HUES64 (cell line): ENCODE measurements at regions not wholly inside any gene's neighbourhood (a gene's known extent, or its start where the extent isn't known, plus 50 kb on each side); places are given as distances from the start of the nearest gene placed in this dataset.
A peak's percentile ranks its signal among the peaks of the same experiment; 100 is the strongest.
"Not testable (repeated sequence)": the region's sequence is repeated elsewhere in the genome, so short reads cannot be mapped to it uniquely, and the experiment has no call there.

Experiments used
- H3K27ac ChIP-seq: 2 replicates; pipeline ENCODE4 v1.7.0; 2013; ENCODE audit warnings: low read depth, low read length, inconsistent platforms
- H3K27me3 ChIP-seq: 2 replicates; pipeline ENCODE4 v1.6.1; 2013; ENCODE audit warnings: mild to moderate bottlenecking, low read length; ENCODE audit not compliant: insufficient read depth
- H3K36me3 ChIP-seq: 2 replicates; pipeline ENCODE4 v1.6.1; 2013; ENCODE audit warnings: mild to moderate bottlenecking, low read length; ENCODE audit not compliant: insufficient read depth
- H3K4me1 ChIP-seq: 2 replicates; pipeline ENCODE4 v1.6.1; 2013; ENCODE audit warnings: mild to moderate bottlenecking, low read length, moderate library complexity; ENCODE audit not compliant: insufficient read depth
- H3K4me3 ChIP-seq: 2 replicates; pipeline ENCODE4 v1.5.1; 2013; ENCODE audit warnings: mild to moderate bottlenecking, low read length, moderate library complexity
- H3K9ac ChIP-seq: 2 replicates; pipeline ENCODE4 v1.6.1; 2013; ENCODE audit warnings: mild to moderate bottlenecking, low read depth, low read length
- H3K9me3 ChIP-seq: 2 replicates; pipeline ENCODE4 v1.6.1; 2013; ENCODE audit warnings: low read depth, low read length; ENCODE audit not compliant: insufficient read depth
- WGBS: fragments of 150-250, 120-280 bp; methylation state at CpG from one replicate; pipeline ENCODE4 v1.1.7; 2013; ENCODE audit warnings: missing lambda C conversion rate; 5-methylcytosine and 5-hydroxymethylcytosine counted together

GRCh38 chr9:34796924-34797323 lies 87.0 kb upstream of the CCL21 start:
- WGBS = 56% methylated on average over 7 of the region's 7 CpGs
- H3K4me3 ChIP-seq = peak overlapping the region; percentile 4; the same call in 1 of the 2 replicates

GRCh38 chr9:34793428-34793827 lies 83.5 kb upstream of the CCL21 start:
- Histone ChIP-seq H3K36me3 (no peaks in the 10 kb centered on the region), H3K4me1 (peaks cover 7% of the 10 kb centered on the region; the same call in 1 of the 2 replicates), H3K9me3 (no peaks in the 10 kb centered on the region), H3K27me3 (no peaks in the 10 kb centered on the region), H3K9ac (no peak overlapping the region), H3K27ac (no peak overlapping the region), H3K4me3 (no peak overlapping the region)
- WGBS = 84% methylated on average over 2 of the region's 2 CpGs

More at GRCh38 chr9:34796924-34797323, 87.0 kb upstream of the CCL21 start:
- Histone ChIP-seq H3K36me3 (no peaks in the 10 kb centered on the region), H3K4me1 (peaks cover 7% of the 10 kb centered on the region; the same call in 1 of the 2 replicates), H3K27me3 (no peaks in the 10 kb centered on the region), H3K9me3 (no peaks in the 10 kb centered on the region), H3K9ac (no peak overlapping the region), H3K27ac (no peak overlapping the region)

- Histone ChIP-seq H3K27me3 (no peaks in the 10 kb centered on the region; the same call in 1 of the 2 replicates), H3K27ac (no peak overlapping the region), H3K4me3 (no peak overlapping the region), H3K4me1 (no peaks in the 10 kb centered on the region), H3K9me3 (no peaks in the 10 kb centered on the region), H3K9ac (no peak overlapping the region), H3K36me3 (no peaks in the 10 kb centered on the region)
- WGBS = 93% methylated on average over 4 of the region's 4 CpGs
These were observed 74.1 kb upstream of the CCL21 start for GRCh38 chr9:34783951-34784487.

- no peak overlapping the region for H3K27ac ChIP-seq
- H3K9me3 ChIP-seq = no peaks in the 10 kb centered on the region
- no peaks in the 10 kb centered on the region for H3K4me1 ChIP-seq
- 100% methylated on average over 2 of the region's 2 CpGs for WGBS
- no peaks in the 10 kb centered on the region; the same call in 1 of the 2 replicates for H3K27me3 ChIP-seq
- no peak overlapping the region for H3K4me3 ChIP-seq
- no peaks in the 10 kb centered on the region for H3K36me3 ChIP-seq
- H3K9ac ChIP-seq = no peak overlapping the region
These were observed 72.4 kb upstream of the CCL21 start for GRCh38 chr9:34782372-34782771.

- H3K9me3 ChIP-seq = no peaks in the 10 kb centered on the region
- no peak overlapping the region for H3K4me3 ChIP-seq
- H3K27ac ChIP-seq = no peak overlapping the region
- WGBS = 94% methylated on average over 2 of the region's 2 CpGs
- H3K4me1 ChIP-seq = no peaks in the 10 kb centered on the region
- no peaks in the 10 kb centered on the region for H3K36me3 ChIP-seq
- H3K27me3 ChIP-seq = no peaks in the 10 kb centered on the region; the same call in none of the 2 replicates
- H3K9ac ChIP-seq = no peak overlapping the region
These were observed 67.7 kb upstream of the CCL21 start for GRCh38 chr9:34777666-34778065.

GRCh38 chr9:34773955-34774354 lies 64.0 kb upstream of the CCL21 start:
- H3K36me3 ChIP-seq = no peaks in the 10 kb centered on the region
- peaks cover 6% of the 10 kb centered on the region; the same call in 1 of the 2 replicates for H3K4me1 ChIP-seq
- H3K9me3 ChIP-seq = no peaks in the 10 kb centered on the region
- no peak overlapping the region for H3K4me3 ChIP-seq
- H3K27me3 ChIP-seq = no peaks in the 10 kb centered on the region; the same call in 1 of the 2 replicates
- no peak overlapping the region for H3K9ac ChIP-seq
- H3K27ac ChIP-seq = no peak overlapping the region
- 80% methylated on average over 1 of the region's 1 CpG for WGBS

- no peak overlapping the region for H3K9ac ChIP-seq
- H3K36me3 ChIP-seq = no peaks in the 10 kb centered on the region
- H3K4me3 ChIP-seq = no peak overlapping the region
- no peaks in the 10 kb centered on the region; the same call in 1 of the 2 replicates for H3K27me3 ChIP-seq
- H3K9me3 ChIP-seq = 0 out of 2 replicates have a peak, but pooled peaks cover 3% of the 10 kb centered on the region
- H3K4me1 ChIP-seq = peaks cover 6% of the 10 kb centered on the region; the same call in 1 of the 2 replicates
- WGBS = 89% methylated on average over 2 of the region's 4 CpGs
- no peak overlapping the region for H3K27ac ChIP-seq
These were observed 63.5 kb upstream of the CCL21 start for GRCh38 chr9:34773306-34773910.

- Histone ChIP-seq H3K9me3 (peaks cover 11% of the 10 kb centered on the region), H3K9ac (no peak overlapping the region), H3K27me3 (no peaks in the 10 kb centered on the region; the same call in 1 of the 2 replicates), H3K36me3 (no peaks in the 10 kb centered on the region), H3K4me3 (no peak overlapping the region), H3K4me1 (peaks cover 6% of the 10 kb centered on the region; the same call in 1 of the 2 replicates), H3K27ac (no peak overlapping the region)
- 97% methylated on average over 4 of the region's 4 CpGs for WGBS
These were observed 61.1 kb upstream of the CCL21 start for GRCh38 chr9:34771007-34771406.

GRCh38 chr9:34767087-34767486 lies 57.2 kb upstream of the CCL21 start:
- peaks cover 11% of the 10 kb centered on the region for H3K9me3 ChIP-seq
- 52% methylated on average over 9 of the region's 9 CpGs for WGBS
- not testable (repeated sequence) for H3K36me3 ChIP-seq, H3K27ac ChIP-seq, H3K4me1 ChIP-seq, H3K27me3 ChIP-seq, H3K9ac ChIP-seq, H3K4me3 ChIP-seq

GRCh38 chr9:34760196-34761040 lies 50.5 kb upstream of the CCL21 start:
- H3K4me1 ChIP-seq, H3K4me3 ChIP-seq, H3K27me3 ChIP-seq, H3K9ac ChIP-seq, H3K27ac ChIP-seq, H3K9me3 ChIP-seq, H3K36me3 ChIP-seq: not testable (repeated sequence)
- 39% methylated on average over 32 of the region's 32 CpGs for WGBS
